Activated T-cell treated with anti-CD3 and anti-CD28 coated beads for 48 hours (primary cell): ENCODE measurements at regions not wholly inside any gene's neighbourhood (a gene's known extent, or its start where the extent isn't known, plus 50 kb on each side); places are given as distances from the start of the nearest gene placed in this dataset.
"Not testable (repeated sequence)": the region's sequence is repeated elsewhere in the genome, so short reads cannot be mapped to it uniquely, and the experiment has no call there.

Experiments used
- DNase-seq: peaks from one replicate; pipeline ENCODE4 v3.0.0-alpha.2; 2020; ENCODE audit warnings: low read depth

DNA sequence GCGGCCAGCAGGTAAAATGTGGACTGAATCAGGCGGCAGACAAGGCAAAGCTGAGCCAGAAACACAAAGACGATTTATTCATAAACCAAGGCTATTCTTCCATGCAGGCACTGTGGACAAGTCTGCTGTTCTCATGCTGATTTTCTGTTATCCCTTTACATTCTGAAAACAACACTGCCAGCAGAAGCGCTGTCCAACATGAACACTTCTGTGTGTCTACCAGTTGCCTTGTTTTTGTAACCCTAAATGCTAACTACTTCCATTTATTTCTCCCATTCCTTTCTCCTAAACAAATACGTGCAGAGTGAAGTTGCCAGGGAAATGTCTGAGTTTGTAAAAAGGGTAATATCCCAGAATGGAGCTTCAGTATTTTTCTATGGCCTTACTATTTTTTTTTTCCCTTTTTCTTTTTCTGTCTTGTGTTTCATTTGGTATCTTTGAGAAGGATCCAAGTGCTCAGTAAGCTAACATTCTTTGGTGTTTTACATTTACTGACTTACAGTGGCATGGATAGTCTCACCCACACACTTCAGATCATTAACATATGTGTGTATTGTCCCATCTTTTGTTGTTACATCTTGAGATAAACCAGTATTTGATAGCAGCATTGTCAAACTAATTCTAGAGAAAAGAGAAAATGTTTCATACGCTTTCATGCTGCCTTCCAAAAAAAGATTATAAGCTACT, 1308.9 kb upstream of the MAP3K7 start:
- DNase-seq = no peak

DNA sequence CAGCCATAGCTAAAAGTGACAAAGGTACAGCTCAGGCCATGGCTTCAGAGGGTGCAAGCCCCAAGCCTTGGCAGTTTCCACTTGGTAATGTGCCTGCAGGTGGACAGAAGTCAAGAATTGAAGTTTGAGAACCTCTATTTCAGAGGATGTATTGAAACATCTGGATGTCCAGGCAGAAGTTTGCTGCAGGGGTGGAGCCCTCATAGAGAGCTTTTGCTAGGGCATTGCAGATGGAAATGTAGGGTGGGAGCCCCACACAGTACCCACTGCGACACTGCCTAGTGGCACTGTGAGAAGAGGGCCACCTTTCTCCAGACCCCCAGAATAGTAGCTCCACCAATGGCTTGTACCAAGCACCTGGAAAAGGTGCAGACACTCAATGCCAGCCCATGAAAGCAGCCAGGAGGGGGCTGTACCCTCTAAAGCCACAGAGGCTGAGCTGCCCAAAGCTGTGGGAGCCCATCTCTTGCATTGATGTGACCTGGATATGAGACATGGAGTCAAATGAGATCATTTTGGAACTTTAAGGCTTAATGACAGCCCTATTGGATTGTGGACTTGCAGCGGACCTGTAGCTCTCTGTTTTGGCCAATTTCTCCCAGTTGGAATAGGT, 1299.4 kb upstream of the MAP3K7 start:
- no peak for DNase-seq

GRCh38 chr6:91881791-91882190, 1294.9 kb upstream of the MAP3K7 start:
- DNase-seq = not testable (repeated sequence)

DNA sequence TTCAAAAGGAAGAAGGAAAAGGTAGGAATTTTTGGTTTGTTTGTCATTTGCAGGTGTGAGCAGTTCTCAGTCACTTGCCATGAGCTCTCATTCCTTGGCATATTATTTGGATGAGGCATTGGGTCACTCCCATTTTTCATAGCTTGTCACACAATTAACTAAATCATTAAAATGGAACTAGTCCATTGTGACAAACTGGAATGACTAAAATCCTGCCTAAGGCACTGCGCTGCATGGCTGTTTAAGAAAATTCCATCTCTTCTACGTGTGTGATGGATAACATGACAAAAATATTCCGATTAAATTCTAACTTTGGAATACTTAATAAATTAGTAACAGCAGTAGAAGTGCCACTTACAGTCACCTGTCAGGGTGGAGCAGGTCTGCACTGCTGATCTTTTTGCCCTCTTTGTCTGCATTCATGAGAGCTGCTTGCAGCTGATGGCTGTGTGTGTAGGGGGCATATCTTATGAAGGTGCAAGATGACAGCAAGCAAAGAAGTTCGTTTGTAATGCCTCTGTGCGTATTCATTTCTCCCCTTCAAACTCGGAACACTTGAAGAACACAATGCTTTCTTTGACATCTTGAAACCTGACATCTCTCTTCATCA, 1292.6 kb upstream of the MAP3K7 start:
- DNase-seq = no peak

- no peak for DNase-seq
These were observed 1291.1 kb upstream of the MAP3K7 start for GRCh38 chr6:91877994-91878393.

DNA sequence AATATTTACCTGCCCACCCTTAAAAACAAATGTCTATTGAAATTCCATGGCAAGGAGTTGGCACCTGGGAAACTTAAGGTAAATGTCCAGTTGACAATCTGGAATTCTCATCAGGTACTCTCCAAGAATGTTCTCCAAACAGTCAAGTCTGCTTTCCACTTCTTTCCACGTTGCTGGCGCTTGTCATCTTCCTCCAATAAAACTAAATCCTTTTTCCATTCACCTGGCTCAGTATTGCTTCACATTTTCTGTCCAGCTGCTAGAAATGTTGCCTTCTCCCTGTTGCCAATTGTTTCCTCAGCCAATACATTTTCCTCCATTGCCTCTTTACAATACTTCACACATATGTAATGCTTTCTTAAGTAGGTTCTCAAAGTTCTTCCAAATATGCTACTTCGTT, 1288.1 kb upstream of the MAP3K7 start:
- DNase-seq = no peak

DNA sequence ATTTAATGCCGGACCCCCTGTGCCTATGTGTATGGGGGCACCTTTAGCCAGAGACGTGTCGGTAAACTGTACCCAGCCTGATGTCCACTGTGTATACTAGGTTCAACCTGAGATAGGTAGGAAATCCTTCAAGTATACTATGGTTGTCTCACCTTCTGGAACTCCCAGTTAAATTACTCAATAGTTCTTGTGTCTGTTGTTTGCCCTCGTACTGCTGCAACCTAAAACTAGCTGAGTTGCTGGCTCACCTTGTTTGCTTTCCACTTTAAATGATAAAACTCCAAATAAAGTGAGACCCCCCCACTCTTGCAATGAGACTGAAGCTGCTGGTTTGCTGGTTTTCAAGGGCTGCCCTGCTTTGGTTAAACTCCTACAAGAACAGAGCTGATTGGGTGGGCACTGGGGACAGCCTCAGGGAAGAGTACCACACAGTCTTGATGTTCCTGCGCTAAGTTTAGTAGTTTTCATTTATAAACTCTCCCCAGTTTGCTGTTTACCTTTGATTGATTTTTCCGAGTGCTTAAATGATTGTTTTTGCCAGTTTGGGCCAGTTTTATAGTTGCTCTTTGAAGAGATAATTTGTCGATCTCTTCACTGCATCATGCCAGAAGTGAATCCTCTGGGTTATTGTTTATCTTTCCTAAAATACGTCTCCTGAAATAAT, 1281.8 kb upstream of the MAP3K7 start:
- DNase-seq = no peak

DNA sequence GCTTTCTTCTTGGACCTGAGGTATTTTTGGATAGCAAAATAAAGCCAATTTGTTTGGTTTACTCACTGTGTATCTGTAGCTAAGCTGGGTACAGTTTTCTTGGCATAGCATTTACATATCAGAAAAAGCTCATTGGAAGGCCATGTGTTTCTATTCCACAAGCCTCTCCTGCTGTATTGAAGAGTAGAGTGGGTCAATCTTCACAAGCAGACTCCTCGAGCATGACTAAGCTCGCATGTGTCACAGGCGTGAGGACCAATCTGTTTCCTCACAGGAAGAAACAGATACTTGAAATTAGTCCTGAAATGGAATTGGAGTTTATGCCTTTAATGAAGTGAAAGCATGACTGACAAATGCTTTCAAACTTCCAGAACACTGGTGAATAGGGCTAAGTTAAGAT, 1279.0 kb upstream of the MAP3K7 start:
- no peak for DNase-seq

GRCh38 chr6:91864911-91865310, 1278.0 kb upstream of the MAP3K7 start:
- DNase-seq = no peak

GRCh38 chr6:91860541-91861335, 1273.9 kb upstream of the MAP3K7 start:
- DNase-seq = no peak

GRCh38 chr6:91852252-91852651, 1265.4 kb upstream of the MAP3K7 start:
- no peak for DNase-seq

GRCh38 chr6:91834813-91835212, 1247.9 kb upstream of the MAP3K7 start:
- DNase-seq = no peak

DNA sequence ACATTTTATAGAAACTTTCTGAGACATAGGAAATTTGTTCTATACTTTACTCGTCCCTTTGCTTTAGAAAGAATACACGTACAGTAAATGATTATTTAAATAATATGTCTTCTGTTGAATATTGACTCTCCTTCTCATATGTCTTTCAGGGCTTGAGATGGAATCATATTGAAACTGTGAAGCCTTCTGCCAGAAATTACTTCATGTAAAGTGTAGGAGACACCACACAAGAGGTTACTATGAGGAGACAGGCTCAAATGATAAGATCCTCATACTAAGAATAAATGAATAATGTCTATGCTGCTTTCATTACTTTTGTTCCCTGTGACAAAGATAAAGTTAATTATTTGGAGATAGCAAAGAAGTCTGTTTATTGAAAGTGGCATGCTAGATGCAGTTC, 1240.3 kb upstream of the MAP3K7 start:
- no peak for DNase-seq

DNA sequence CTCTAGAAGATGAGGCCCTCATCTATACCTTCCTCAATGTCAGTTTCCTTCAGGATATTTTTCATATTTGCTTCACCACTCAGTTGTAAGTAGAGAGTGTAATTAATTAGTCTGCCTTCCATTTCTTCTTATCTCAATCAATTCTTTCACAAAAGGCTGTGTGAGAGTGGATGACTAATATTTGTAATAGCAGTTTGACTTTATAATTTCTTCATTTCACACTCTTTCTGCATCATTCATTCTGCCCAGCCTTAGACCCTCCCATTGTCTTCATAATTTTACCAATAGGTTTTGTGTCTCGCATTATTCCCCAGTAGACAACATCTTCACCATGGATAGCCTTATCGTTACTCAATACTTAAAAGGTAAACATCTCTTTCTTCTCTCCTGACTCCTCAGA, 1239.3 kb upstream of the MAP3K7 start:
- no peak for DNase-seq

DNA sequence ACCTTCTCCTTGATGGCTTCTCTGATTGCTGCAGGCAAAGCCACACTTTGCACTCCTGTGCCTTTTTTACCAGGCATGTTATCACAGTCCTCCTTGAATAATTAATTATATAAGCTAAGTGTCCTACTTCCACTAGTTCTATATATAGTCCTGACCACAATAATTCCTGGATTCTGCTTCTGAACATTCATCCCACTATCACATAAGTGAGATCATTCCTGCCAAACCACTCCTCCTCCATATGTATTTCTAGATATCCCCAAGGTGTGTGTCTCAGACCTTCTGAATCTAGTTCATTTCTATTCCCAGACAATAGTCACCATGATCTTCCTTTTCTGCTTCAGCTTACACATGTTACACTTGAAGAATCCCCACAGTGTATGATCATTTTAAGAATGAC, 1237.5 kb upstream of the MAP3K7 start:
- DNase-seq = no peak

GRCh38 chr6:91822581-91822980, 1235.7 kb upstream of the MAP3K7 start:
- no peak for DNase-seq

DNA sequence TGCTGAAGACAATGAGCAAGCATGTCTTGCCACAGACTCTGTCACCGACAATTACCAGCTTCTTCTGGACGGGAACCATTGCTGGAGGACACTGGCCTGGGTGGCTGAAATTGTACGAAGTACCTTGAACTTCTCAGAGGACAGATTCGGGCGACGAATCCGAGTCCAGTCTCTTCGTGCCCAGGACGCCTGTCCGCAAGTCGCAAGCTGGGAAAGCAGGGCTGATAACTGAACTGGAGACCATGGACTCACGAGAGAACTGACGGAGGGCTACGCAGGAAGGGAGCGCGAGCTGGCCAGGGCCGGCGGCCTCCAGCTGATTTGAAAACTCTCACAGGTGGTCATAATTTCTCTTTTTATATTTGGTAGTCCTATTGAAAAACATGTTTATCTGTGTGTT, 1229.5 kb upstream of the MAP3K7 start:
- no peak for DNase-seq

GRCh38 chr6:91813641-91814040, 1226.8 kb upstream of the MAP3K7 start:
- no peak for DNase-seq

DNA sequence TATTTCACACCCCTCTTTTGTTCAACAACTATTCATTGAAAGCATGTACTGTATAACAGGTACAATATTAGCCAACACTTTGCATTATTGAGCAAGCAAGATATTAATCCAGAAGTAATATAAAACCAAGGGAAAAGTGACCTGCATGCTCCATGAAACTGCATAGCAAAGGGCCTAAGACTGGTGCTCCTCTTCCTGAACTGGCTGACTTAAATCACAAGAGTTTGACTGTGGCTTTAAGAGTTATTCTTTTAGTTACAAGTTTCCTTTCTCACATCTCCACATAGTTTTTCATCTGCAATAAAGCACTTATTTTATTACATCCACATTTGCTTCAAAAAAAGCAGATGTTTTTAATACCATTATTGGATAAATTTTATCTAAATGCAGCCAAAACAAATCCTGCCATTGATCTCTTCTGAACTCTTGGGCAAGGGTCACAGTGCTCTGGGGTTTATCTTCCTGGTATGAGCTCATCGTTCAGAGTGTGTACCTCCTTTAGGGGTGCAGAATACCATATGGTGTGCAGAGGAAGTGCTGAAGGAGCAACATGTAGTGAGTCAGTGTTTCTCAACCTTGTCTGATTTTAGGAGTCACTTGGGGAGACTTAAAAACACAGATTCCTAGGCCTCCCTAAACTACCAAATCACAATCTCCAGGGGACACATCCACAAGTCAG, 1225.9 kb upstream of the MAP3K7 start:
- DNase-seq = no peak

- DNase-seq = no peak
These were observed 1218.1 kb upstream of the MAP3K7 start for GRCh38 chr6:91804981-91805380.

DNA sequence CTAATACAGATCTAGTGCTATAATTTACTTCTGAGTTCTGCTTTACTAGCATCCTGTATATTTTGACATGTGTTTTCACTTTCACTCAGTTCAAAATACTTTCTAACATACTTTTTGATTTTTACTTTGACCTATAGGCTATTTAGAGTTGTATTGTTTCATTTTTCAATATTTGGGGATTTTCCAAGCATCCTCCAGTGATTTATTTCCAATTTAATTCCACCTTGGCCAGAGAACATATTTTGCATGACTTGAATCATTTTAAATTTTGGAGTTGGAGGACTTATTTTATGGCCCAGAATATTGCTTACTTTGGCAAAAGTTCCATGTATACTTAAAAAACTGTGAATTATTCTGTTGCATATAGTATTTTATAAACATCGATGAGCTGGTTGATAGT, 1215.6 kb upstream of the MAP3K7 start:
- DNase-seq = no peak

- no peak for DNase-seq
These were observed 1209.7 kb upstream of the MAP3K7 start for GRCh38 chr6:91796603-91797002.
